Activated CD4-positive, alpha-beta T cell treated with anti-CD3 and anti-CD28 coated beads, Interleukin-2, amount 10 ng/mL, durations not matched to agents 24 days and 14 days (primary cell): ENCODE measurements at regions not wholly inside any gene's neighbourhood (a gene's known extent, or its start where the extent isn't known, plus 50 kb on each side); places are given as distances from the start of the nearest gene placed in this dataset.
"Not testable (repeated sequence)": the region's sequence is repeated elsewhere in the genome, so short reads cannot be mapped to it uniquely, and the experiment has no call there.

Experiments used
- DNase-seq: peaks from one replicate; pipeline ENCODE4 v3.0.0; 2022
- H3K27ac Mint-ChIP-seq: one replicate; pipeline ENCODE4 v1.8.0; 2022; ENCODE audit warnings: mild to moderate bottlenecking, mixed read lengths
- H3K27me3 Mint-ChIP-seq: one replicate; pipeline ENCODE4 v1.8.0; 2022; ENCODE audit warnings: mixed read lengths
- H3K36me3 Mint-ChIP-seq: one replicate; pipeline ENCODE4 v1.8.0; 2022; ENCODE audit warnings: low read depth, mild to moderate bottlenecking, mixed read lengths
- H3K4me1 Mint-ChIP-seq: one replicate; pipeline ENCODE4 v1.8.0; 2021; ENCODE audit warnings: mixed read lengths
- H3K4me3 Mint-ChIP-seq: one replicate; pipeline ENCODE4 v1.8.0; 2022; ENCODE audit warnings: mild to moderate bottlenecking, moderate library complexity, mixed read lengths
- H3K9me3 Mint-ChIP-seq: one replicate; pipeline ENCODE4 v1.8.0; 2021; ENCODE audit warnings: mixed read lengths
- intact Hi-C: fragments of 100-400 bp; cut with micrococcal nuclease; formaldehyde crosslinking; loops from one replicate; pipeline ENCODE4 v1.15.1; 2023

- H3K4me3 Mint-ChIP-seq = no peak overlapping the region
- intact Hi-C loops = no loop called here
- no peaks in the 10 kb centered on the region for H3K27me3 Mint-ChIP-seq
- no peaks in the 10 kb centered on the region for H3K36me3 Mint-ChIP-seq
- DNase-seq = no peak
- H3K27ac Mint-ChIP-seq = no peak overlapping the region
- peaks cover 8% of the 10 kb centered on the region for H3K9me3 Mint-ChIP-seq
- no peaks in the 10 kb centered on the region for H3K4me1 Mint-ChIP-seq
Measured at GRCh38 chr13:64088491-64088890, 2672.8 kb upstream of the PCDH20 start.

- Mint-ChIP-seq H3K4me1 (no peaks in the 10 kb centered on the region), H3K36me3 (no peaks in the 10 kb centered on the region), H3K9me3 (peaks cover 8% of the 10 kb centered on the region), H3K27ac (no peak overlapping the region), H3K4me3 (no peak overlapping the region), H3K27me3 (no peaks in the 10 kb centered on the region)
- intact Hi-C loops = no loop called here
- DNase-seq = no peak
Measured at GRCh38 chr13:64087624-64088023, 2672.0 kb upstream of the PCDH20 start.

- Mint-ChIP-seq H3K9me3 (peaks cover 4% of the 10 kb centered on the region), H3K4me3 (no peak overlapping the region), H3K36me3 (no peaks in the 10 kb centered on the region), H3K4me1 (no peaks in the 10 kb centered on the region), H3K27me3 (no peaks in the 10 kb centered on the region), H3K27ac (no peak overlapping the region)
- no peak for DNase-seq
- intact Hi-C loops = no loop called here
Measured at GRCh38 chr13:64083811-64084210, 2668.2 kb upstream of the PCDH20 start.

- Mint-ChIP-seq H3K27ac (no peak overlapping the region), H3K36me3 (no peaks in the 10 kb centered on the region), H3K9me3 (peaks cover 4% of the 10 kb centered on the region), H3K4me1 (no peaks in the 10 kb centered on the region), H3K27me3 (no peaks in the 10 kb centered on the region), H3K4me3 (no peak overlapping the region)
- DNase-seq = no peak
- intact Hi-C loops = no loop called here
Measured at GRCh38 chr13:64083396-64083795, 2667.7 kb upstream of the PCDH20 start.

- H3K27ac Mint-ChIP-seq = no peak overlapping the region
- DNase-seq = no peak
- H3K27me3 Mint-ChIP-seq = no peaks in the 10 kb centered on the region
- H3K4me3 Mint-ChIP-seq = no peak overlapping the region
- H3K36me3 Mint-ChIP-seq = no peaks in the 10 kb centered on the region
- H3K4me1 Mint-ChIP-seq = no peaks in the 10 kb centered on the region
- intact Hi-C loops = no loop called here
- no peaks in the 10 kb centered on the region for H3K9me3 Mint-ChIP-seq
Measured at GRCh38 chr13:64078480-64078936, 2662.9 kb upstream of the PCDH20 start.

GRCh38 chr13:64078025-64078424, 2662.4 kb upstream of the PCDH20 start:
- Mint-ChIP-seq H3K36me3 (no peaks in the 10 kb centered on the region), H3K27ac (no peak overlapping the region), H3K9me3 (no peaks in the 10 kb centered on the region), H3K4me3 (no peak overlapping the region), H3K27me3 (no peaks in the 10 kb centered on the region), H3K4me1 (no peaks in the 10 kb centered on the region)
- no peak for DNase-seq
- intact Hi-C loops = no loop called here

GRCh38 chr13:64077132-64077835, 2661.6 kb upstream of the PCDH20 start:
- H3K9me3 Mint-ChIP-seq, H3K27ac Mint-ChIP-seq, intact Hi-C loops, H3K4me3 Mint-ChIP-seq, H3K4me1 Mint-ChIP-seq, H3K36me3 Mint-ChIP-seq, H3K27me3 Mint-ChIP-seq, DNase-seq: not testable (repeated sequence)

GRCh38 chr13:64075543-64076271, 2660.1 kb upstream of the PCDH20 start:
- intact Hi-C loops = no loop called here
- Mint-ChIP-seq H3K36me3 (no peaks in the 10 kb centered on the region), H3K9me3 (no peaks in the 10 kb centered on the region), H3K27ac (no peak overlapping the region), H3K4me1 (no peaks in the 10 kb centered on the region), H3K4me3 (no peak overlapping the region), H3K27me3 (no peaks in the 10 kb centered on the region)
- no peak for DNase-seq

GRCh38 chr13:64074971-64075474, 2659.4 kb upstream of the PCDH20 start:
- Mint-ChIP-seq H3K27ac (no peak overlapping the region), H3K4me1 (no peaks in the 10 kb centered on the region), H3K36me3 (no peaks in the 10 kb centered on the region), H3K9me3 (no peaks in the 10 kb centered on the region), H3K4me3 (no peak overlapping the region), H3K27me3 (no peaks in the 10 kb centered on the region)
- intact Hi-C loops = no loop called here
- DNase-seq = no peak

GRCh38 chr13:64073203-64073602, 2657.6 kb upstream of the PCDH20 start:
- intact Hi-C loops = no loop called here

GRCh38 chr13:64071352-64071751, 2655.7 kb upstream of the PCDH20 start:
- no peaks in the 10 kb centered on the region for H3K9me3 Mint-ChIP-seq
- DNase-seq = no peak

More at GRCh38 chr13:64073203-64073602, 2657.6 kb upstream of the PCDH20 start:
- DNase-seq = no peak
- Mint-ChIP-seq H3K4me3 (no peak overlapping the region), H3K27ac (no peak overlapping the region), H3K27me3 (no peaks in the 10 kb centered on the region), H3K9me3 (no peaks in the 10 kb centered on the region), H3K36me3 (no peaks in the 10 kb centered on the region), H3K4me1 (no peaks in the 10 kb centered on the region)

GRCh38 chr13:64069892-64070291, 2654.2 kb upstream of the PCDH20 start:
- no peaks in the 10 kb centered on the region for H3K36me3 Mint-ChIP-seq
- H3K27me3 Mint-ChIP-seq = no peaks in the 10 kb centered on the region
- DNase-seq = no peak
- no peak overlapping the region for H3K27ac Mint-ChIP-seq
- no peak overlapping the region for H3K4me3 Mint-ChIP-seq
- no peaks in the 10 kb centered on the region for H3K9me3 Mint-ChIP-seq
- intact Hi-C loops = no loop called here
- no peaks in the 10 kb centered on the region for H3K4me1 Mint-ChIP-seq

More at GRCh38 chr13:64071352-64071751, 2655.7 kb upstream of the PCDH20 start:
- no peaks in the 10 kb centered on the region for H3K4me1 Mint-ChIP-seq
- H3K27ac Mint-ChIP-seq = no peak overlapping the region
- H3K27me3 Mint-ChIP-seq = no peaks in the 10 kb centered on the region
- intact Hi-C loops = no loop called here
- H3K4me3 Mint-ChIP-seq = no peak overlapping the region
- H3K36me3 Mint-ChIP-seq = no peaks in the 10 kb centered on the region

GRCh38 chr13:64066711-64067110, 2651.1 kb upstream of the PCDH20 start:
- H3K4me1 Mint-ChIP-seq = no peaks in the 10 kb centered on the region
- no peak overlapping the region for H3K27ac Mint-ChIP-seq
- intact Hi-C loops = no loop called here
- no peak overlapping the region for H3K4me3 Mint-ChIP-seq
- no peak for DNase-seq
- H3K36me3 Mint-ChIP-seq = no peaks in the 10 kb centered on the region
- no peaks in the 10 kb centered on the region for H3K9me3 Mint-ChIP-seq
- H3K27me3 Mint-ChIP-seq = no peaks in the 10 kb centered on the region

GRCh38 chr13:64061649-64062048, 2646.0 kb upstream of the PCDH20 start:
- intact Hi-C loops = no loop called here
- H3K36me3 Mint-ChIP-seq = no peaks in the 10 kb centered on the region
- no peaks in the 10 kb centered on the region for H3K27me3 Mint-ChIP-seq
- H3K4me1 Mint-ChIP-seq = no peaks in the 10 kb centered on the region
- DNase-seq = no peak
- no peaks in the 10 kb centered on the region for H3K9me3 Mint-ChIP-seq
- no peak overlapping the region for H3K27ac Mint-ChIP-seq
- H3K4me3 Mint-ChIP-seq = no peak overlapping the region
